ENCODE measurements at regions not wholly inside any gene's neighbourhood (a gene's known extent, or its start where the extent isn't known, plus 50 kb on each side); places are given as distances from the start of the nearest gene placed in this dataset.

DNA sequence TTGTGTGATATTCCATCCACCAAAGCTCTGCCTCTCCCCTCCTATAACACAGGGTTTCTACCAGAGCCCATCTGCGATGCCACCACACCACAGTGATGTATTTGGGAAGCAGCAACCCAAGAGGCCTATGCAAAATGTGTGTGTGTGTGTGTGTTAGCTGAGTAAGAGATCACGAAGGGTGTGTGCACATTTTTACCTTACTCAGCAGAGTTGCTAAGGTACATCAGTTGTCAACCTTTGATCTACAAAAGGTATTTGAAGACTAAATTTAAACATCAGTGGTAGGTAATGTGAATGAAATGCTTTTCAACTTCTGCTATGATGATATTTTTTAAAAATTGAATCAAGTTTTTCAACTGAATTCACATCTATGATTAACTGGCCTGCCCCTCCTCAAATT, 227.6 kb downstream of the FBXO15 start:
- DNase-seq (ENCODE audit: low read depth in 2 of 2), result no peak

DNA sequence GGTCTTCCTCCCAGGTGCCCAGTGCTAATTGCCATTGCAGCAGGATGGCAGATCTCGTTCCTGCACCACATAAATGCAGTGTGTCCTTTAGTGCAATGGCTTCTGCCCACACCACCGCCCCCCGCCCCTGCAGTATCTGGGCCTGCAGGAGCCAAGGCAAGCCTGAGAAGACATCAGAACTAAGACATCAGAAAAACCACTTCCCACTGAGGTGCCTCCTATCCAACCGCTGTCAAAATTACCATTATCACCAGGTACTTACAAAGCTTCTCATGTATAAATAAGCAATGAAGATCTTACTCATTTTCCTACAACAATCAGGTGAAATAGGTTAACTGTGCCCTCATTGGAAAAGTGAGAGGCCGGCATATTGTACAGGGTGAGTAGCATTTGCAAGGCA, 228.8 kb downstream of the FBXO15 start:
- DNase-seq (ENCODE audit: low read depth in 2 of 2), result no peak

DNA sequence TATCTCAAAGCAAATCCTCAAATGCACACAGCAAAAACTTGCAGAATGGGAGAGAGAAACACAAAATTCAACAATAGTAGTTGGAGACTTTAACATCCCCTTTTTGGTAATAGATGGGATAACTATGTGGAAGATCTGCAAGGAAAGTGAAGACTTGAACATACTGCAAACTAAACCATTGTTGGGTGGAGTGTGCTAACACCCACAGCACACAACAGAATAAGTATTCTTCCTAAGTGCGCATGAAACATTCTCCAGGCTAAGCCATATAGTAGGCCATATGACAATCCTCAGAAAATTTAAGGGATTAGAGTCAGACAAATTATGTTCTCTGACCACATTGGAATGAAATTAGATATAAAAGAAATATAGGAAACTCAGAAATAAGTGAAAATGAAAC, 230.6 kb downstream of the FBXO15 start:
- no peak for DNase-seq (ENCODE audit: low read depth in 2 of 2)

DNA sequence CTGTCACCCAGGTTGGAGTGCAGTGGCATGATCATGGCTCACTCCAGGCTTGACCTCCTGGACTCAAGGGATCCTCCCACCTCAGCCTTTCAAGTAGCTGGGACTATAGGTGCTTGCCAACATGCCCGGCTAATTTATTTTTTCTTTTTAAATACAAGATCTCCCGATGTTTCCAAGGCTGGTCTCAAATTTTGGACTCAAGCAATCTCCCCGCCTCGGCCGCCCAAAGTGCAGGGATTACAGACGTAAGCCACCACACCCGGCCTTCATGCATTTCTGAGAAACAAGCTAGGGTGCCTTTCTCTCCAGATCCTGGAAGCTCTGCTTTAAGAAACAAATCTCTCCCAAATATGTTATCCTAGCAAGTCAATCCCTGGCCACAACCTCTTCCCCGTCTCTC, 234.1 kb downstream of the FBXO15 start:
- no peak for DNase-seq (ENCODE audit: low read depth in 2 of 2)

- no peak for DNase-seq (ENCODE audit: low read depth in 2 of 2)
Observed at GRCh38 chr18:73908323-73908722, 239.3 kb downstream of the FBXO15 start.

GRCh38 chr18:73901566-73901965, 246.1 kb downstream of the FBXO15 start:
- no peak for DNase-seq (ENCODE audit: low read depth in 2 of 2)

- DNase-seq (ENCODE audit: low read depth in 2 of 2), result no peak
Observed at GRCh38 chr18:73901151-73901550, 246.5 kb downstream of the FBXO15 start.

- DNase-seq (ENCODE audit: low read depth in 2 of 2), result no peak
Observed at GRCh38 chr18:73900106-73900835, 247.4 kb downstream of the FBXO15 start.

- no peak for DNase-seq (ENCODE audit: low read depth in 2 of 2)
Observed at GRCh38 chr18:73897517-73897916, 250.1 kb downstream of the FBXO15 start.

DNA sequence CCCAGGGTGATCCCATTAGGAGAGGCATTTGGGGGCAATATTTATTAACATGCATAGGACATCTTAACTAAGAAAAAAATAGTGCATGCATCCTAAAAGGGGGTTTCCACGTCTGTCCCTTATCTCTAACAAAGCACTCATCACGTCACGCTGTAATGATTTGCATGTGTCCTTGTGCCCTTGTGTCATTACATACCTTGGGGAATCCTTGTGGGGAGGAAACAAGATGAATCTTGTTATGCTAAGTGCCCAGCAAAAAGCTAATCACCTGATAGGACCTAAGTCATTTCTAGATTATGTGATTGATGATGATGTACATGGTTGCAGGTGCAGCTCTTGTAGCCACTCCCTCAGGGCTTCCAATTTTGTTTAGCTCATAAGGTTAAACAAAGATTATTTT, 250.9 kb downstream of the FBXO15 start:
- DNase-seq (ENCODE audit: low read depth in 2 of 2), result no peak

DNA sequence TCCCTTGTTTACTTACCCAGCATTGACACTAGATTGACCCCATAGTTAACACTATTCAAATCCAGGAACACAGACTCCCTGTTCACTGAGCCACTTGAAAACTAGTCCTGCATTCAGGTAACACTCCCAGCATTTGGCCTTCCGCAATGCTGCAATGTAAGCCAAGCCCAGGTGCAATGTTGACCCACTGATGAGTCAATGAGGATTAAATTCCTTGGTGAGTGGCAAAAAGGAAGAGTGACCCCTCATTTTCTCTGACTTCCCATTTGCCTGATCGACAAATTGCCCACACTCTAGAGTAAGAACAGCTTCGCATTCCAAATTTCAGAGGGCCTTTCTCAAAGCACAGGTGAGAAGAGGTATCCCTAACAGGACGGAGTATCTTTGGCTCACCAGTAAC, 251.9 kb downstream of the FBXO15 start:
- no peak for DNase-seq (ENCODE audit: low read depth in 2 of 2)

DNA sequence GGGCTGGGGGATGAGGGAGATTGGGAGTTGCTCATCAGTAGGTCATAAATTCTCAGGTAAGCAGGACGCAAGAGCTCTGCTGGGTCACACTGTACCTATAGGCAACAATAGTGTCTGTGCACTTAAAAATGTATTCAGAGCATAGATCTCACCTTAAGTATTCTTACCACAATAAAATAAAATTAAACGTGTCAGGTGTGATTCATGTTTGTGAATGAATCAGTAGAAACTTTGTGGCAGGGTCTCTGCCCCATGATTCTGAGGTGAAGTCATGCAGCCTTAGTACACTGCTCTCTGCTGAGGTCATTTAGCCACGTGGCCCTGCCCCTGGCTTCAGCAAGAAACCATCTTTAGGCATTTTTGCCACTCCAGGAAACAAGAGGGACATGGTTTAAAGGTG, 253.8 kb downstream of the FBXO15 start:
- no peak for DNase-seq (ENCODE audit: low read depth in 2 of 2)

- DNase-seq (ENCODE audit: low read depth in 2 of 2), result no peak
Observed at GRCh38 chr18:73891572-73892421, 255.8 kb downstream of the FBXO15 start.

DNA sequence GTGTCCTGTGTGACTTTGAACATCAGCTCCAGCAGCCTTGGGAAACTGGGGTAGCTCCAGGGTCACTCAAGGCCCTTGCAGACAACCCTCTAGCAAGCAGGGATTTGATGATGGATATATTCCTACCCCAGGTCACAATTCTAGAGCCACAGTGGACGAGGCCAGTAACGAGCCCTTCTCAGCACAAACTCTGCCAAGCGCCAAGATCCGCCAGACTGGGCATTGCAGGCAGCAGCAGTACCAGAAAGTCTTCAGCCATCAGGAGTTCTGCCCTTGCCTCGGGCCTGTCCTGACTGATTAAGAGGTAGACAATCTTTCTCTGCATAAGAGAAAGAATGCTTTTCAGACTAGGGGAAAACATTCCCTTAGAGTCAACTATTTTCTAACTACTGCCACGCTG, 259.1 kb downstream of the FBXO15 start:
- no peak for DNase-seq (ENCODE audit: low read depth in 2 of 2)

DNA sequence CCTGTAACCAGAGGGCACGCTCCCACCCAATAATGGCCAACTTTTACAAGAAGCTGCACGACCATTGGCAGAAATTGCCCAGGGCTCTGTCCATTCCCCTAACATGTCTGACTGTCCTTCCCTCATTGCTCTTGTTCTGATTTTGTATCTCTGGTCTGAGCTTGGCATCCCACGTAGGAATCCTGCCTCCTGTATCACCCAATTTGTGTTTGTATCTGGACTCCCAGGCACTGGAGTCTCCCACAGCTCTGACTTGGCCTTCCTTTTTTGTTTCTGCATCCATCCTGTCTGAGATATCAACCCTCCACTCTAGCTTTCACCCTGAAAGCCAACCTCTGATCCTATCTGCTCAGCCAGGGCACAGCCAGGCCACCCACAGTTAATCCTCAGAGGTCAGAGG, 259.8 kb downstream of the FBXO15 start:
- DNase-seq (ENCODE audit: low read depth in 2 of 2), result no peak

GRCh38 chr18:73884868-73885267, 262.8 kb downstream of the FBXO15 start:
- no peak for DNase-seq (ENCODE audit: low read depth in 2 of 2)

GRCh38 chr18:73881396-73881917, 266.2 kb downstream of the FBXO15 start:
- no peak for DNase-seq (ENCODE audit: low read depth in 2 of 2)

DNA sequence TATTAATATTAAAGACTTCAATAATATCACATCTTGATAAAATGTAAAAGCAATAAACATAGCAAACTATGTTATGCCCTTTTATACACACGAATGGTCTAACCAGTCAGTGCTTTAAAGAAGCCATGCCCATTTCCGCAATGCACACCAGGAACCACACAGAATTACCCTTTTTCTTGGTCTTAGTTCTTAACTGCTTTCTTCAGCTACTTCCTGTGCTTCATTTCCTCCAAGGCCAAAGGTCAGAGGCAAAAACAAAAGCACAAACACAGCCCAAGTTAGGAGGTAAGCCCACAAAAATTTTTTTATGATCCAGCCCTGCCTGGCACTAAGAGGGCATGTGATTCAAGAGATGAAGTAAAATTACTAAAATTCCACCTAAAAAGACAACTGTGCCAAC, 267.2 kb downstream of the FBXO15 start:
- DNase-seq (ENCODE audit: low read depth in 2 of 2), result no peak

DNA sequence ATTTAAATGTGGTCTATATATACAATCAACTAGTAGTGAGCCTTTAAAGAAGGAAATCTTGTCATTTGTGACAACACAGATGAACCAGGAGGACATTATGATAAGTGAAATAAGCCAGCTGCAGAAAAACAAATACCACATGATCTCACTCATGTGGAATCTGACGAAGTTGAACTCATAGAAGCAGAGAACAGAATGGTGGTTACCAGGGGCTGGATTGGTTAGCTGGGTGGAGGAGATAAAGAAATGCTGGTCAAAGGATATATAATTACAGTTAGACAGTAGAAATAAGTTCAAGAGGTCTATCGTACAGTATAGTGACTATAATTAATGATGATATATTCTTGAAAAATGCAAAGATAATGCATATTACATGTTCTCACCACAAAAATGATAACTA, 267.9 kb downstream of the FBXO15 start:
- no peak for DNase-seq (ENCODE audit: low read depth in 2 of 2)

- DNase-seq (ENCODE audit: low read depth in 2 of 2), result no peak
Observed at GRCh38 chr18:73879328-73879727, 268.3 kb downstream of the FBXO15 start.

GRCh38 chr18:73869182-73869581, 278.5 kb downstream of the FBXO15 start:
- no peak for DNase-seq (ENCODE audit: low read depth in 2 of 2)

- DNase-seq (ENCODE audit: low read depth in 2 of 2), result no peak
Observed at GRCh38 chr18:73861771-73862170, 285.9 kb downstream of the FBXO15 start.

- DNase-seq (ENCODE audit: low read depth in 2 of 2), result no peak
Observed at GRCh38 chr18:73859837-73860397, 287.7 kb downstream of the FBXO15 start.

Measured in stimulated activated CD8-positive, alpha-beta memory T cell treated with anti-CD3 and anti-CD28 coated beads, Interleukin-2, amount 100 ng/mL, for 1 hour (primary cell).